GM12892 (cell line): ENCODE measurements at regions not wholly inside any gene's neighbourhood (a gene's known extent, or its start where the extent isn't known, plus 50 kb on each side); places are given as distances from the start of the nearest gene placed in this dataset.

ENCODE experiments used
- POLR2A ChIP-seq: IDR thresholded peaks from 2 replicates; pipeline ENCODE4 v1.6.1; 2011; ENCODE audit warnings: low read depth, low read length, control low read depth
- POLR2AphosphoS5 ChIP-seq: IDR thresholded peaks from 2 replicates; pipeline ENCODE4 v1.6.1; 2011; ENCODE audit warnings: low read depth, low read length, control low read depth
- TAF1 ChIP-seq: IDR thresholded peaks from 2 replicates; pipeline ENCODE4 v1.6.1; 2011; ENCODE audit warnings: low read depth, mild to moderate bottlenecking, control low read depth, low read length, borderline replicate concordance

DNA sequence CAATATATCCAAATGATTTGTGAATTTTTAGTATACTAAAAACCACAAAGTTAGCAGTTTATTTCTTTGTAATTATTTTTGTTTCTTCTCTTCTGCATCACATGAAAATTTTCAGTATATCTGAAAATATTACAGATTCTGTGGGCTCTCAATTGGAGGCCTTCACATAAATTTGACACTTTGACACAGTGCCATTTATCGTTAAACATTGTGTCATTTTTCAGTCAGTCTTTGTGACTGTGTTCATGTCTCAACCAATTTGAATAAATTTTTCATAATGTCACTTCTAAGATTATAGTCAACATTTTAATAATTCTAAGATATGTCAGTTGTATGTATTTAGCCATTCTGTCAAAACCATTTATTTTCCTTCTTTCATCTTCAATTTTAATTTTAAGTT is 1303.0 kb downstream of the LRFN5 start:
- TF ChIP-seq POLR2A (no peak), TAF1 (no peak), POLR2AphosphoS5 (no peak)
